ENCODE measurements at regions not wholly inside any gene's neighbourhood (a gene's known extent, or its start where the extent isn't known, plus 50 kb on each side); places are given as distances from the start of the nearest gene placed in this dataset.
A peak's percentile ranks its signal among the peaks of the same experiment; 100 is the strongest.
"Not testable (repeated sequence)": the region's sequence is repeated elsewhere in the genome, so short reads cannot be mapped to it uniquely, and the experiment has no call there.

GRCh38 chr9:90175257-90175656, 467.4 kb downstream of the DIRAS2 start:
- no peaks in the 10 kb centered on the region for H3K27me3 ChIP-seq (ENCODE audit: low read depth)
- peaks cover 4% of the 10 kb centered on the region for H3K9me3 ChIP-seq
- TF ChIP-seq, protein P1, sequence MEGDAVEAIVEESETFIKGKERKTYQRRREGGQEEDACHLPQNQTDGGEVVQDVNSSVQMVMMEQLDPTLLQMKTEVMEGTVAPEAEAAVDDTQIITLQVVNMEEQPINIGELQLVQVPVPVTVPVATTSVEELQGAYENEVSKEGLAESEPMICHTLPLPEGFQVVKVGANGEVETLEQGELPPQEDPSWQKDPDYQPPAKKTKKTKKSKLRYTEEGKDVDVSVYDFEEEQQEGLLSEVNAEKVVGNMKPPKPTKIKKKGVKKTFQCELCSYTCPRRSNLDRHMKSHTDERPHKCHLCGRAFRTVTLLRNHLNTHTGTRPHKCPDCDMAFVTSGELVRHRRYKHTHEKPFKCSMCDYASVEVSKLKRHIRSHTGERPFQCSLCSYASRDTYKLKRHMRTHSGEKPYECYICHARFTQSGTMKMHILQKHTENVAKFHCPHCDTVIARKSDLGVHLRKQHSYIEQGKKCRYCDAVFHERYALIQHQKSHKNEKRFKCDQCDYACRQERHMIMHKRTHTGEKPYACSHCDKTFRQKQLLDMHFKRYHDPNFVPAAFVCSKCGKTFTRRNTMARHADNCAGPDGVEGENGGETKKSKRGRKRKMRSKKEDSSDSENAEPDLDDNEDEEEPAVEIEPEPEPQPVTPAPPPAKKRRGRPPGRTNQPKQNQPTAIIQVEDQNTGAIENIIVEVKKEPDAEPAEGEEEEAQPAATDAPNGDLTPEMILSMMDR (IDR thresholded peaks at IDR 0.05): no peak
- no peak overlapping the region for H3K27ac ChIP-seq
- intact Hi-C loops (cut with DNase I): no loop called here
- H3K4me1 ChIP-seq: no peaks in the 10 kb centered on the region
- no peak overlapping the region for H3K4me3 ChIP-seq
- ATAC-seq (no peak), DNase-seq (no peak)
- no peaks in the 10 kb centered on the region for H3K36me3 ChIP-seq

DNA sequence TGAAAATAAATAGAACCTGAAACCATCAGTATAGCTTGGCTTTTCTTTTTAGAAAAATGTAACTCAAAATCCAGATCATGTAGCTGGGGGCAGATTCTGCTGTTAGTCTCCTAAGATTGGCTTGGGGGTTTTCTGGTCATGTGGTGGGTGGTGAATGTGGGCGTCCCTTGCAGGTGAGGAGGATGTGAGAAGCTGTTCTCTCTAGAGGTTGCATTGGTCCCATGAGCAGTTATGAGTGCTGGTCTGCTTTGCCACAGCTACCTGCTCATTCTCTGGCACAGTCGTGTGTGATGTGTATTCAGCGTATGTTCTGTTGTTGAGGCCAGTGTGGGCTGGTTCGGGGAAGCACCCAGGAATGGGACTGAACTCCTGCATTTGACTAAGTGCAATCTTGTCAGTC, 466.8 kb downstream of the DIRAS2 start:
- Histone ChIP-seq H3K27ac (no peak overlapping the region), H3K36me3 (no peaks in the 10 kb centered on the region), H3K9me3 (peaks cover 2% of the 10 kb centered on the region), H3K4me1 (no peaks in the 10 kb centered on the region), H3K27me3 (ENCODE audit: low read depth) (no peaks in the 10 kb centered on the region), H3K4me3 (no peak overlapping the region)
- TF ChIP-seq, protein P1 (IDR thresholded peaks at IDR 0.05): no peak
- intact Hi-C loops (cut with DNase I): no loop called here
- ATAC-seq (no peak), DNase-seq (no peak)

DNA sequence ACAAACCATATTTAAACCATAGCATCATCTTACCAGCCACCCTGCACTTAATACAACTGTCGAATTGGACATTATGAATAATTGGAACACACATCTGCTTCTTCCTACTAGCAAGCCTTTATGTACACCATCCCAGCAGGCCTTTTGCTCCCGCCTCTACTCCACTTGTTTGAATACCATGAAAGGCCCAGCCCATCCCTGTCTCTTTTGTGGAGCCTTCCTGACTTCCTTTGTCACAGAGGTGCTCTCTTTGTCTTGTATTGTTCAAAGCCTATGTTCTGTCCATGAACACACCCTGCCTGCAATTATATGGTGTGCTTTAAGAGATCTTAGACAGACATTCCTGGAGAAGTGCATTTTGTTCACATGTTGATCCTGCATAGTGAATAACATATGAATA, 465.7 kb downstream of the DIRAS2 start:
- H3K9me3 ChIP-seq: no peaks in the 10 kb centered on the region
- no peak overlapping the region for H3K4me3 ChIP-seq
- TF ChIP-seq, protein P1 (IDR thresholded peaks at IDR 0.05): no peak
- DNase-seq (no peak), ATAC-seq (no peak)
- no peaks in the 10 kb centered on the region for H3K36me3 ChIP-seq
- no peaks in the 10 kb centered on the region for H3K27me3 ChIP-seq (ENCODE audit: low read depth)
- no peak overlapping the region for H3K27ac ChIP-seq
- no peaks in the 10 kb centered on the region for H3K4me1 ChIP-seq
- intact Hi-C loops (cut with DNase I): no loop called here

- intact Hi-C loops (cut with DNase I): no loop called here
- no peaks in the 10 kb centered on the region for H3K4me1 ChIP-seq
- DNase-seq: no peak
- H3K36me3 ChIP-seq: no peaks in the 10 kb centered on the region
- no peaks in the 10 kb centered on the region for H3K27me3 ChIP-seq (ENCODE audit: low read depth)
- H3K9me3 ChIP-seq: no peaks in the 10 kb centered on the region
- H3K4me3 ChIP-seq: no peak overlapping the region
- no peak for ATAC-seq
- TF ChIP-seq, protein P1 (IDR thresholded peaks at IDR 0.05): no peak
- no peak overlapping the region for H3K27ac ChIP-seq
Observed at GRCh38 chr9:90180381-90180780, 462.2 kb downstream of the DIRAS2 start.

- intact Hi-C loops (cut with DNase I): no loop called here
- Histone ChIP-seq H3K9me3 (no peaks in the 10 kb centered on the region), H3K27me3 (ENCODE audit: low read depth) (peaks cover 4% of the 10 kb centered on the region), H3K36me3 (no peaks in the 10 kb centered on the region), H3K4me3 (no peak overlapping the region), H3K4me1 (no peaks in the 10 kb centered on the region), H3K27ac (no peak overlapping the region)
- ATAC-seq (no peak), DNase-seq (no peak)
- TF ChIP-seq, protein P1 (IDR thresholded peaks at IDR 0.05): no peak
Observed at GRCh38 chr9:90188656-90189055, 454.0 kb downstream of the DIRAS2 start.

GRCh38 chr9:90189306-90189705, 453.3 kb downstream of the DIRAS2 start:
- no peak for DNase-seq
- H3K4me1 ChIP-seq: no peaks in the 10 kb centered on the region
- TF ChIP-seq, protein P1 (IDR thresholded peaks at IDR 0.05): no peak
- H3K4me3 ChIP-seq: no peak overlapping the region
- H3K27me3 ChIP-seq (ENCODE audit: low read depth): peaks cover 4% of the 10 kb centered on the region
- ATAC-seq: peak in 1 of 2 donors; percentile 56
- intact Hi-C loops (cut with DNase I): no loop called here
- H3K36me3 ChIP-seq: no peaks in the 10 kb centered on the region
- no peaks in the 10 kb centered on the region for H3K9me3 ChIP-seq
- H3K27ac ChIP-seq: no peak overlapping the region

- H3K4me3 ChIP-seq; H3K9me3 ChIP-seq; H3K36me3 ChIP-seq; ATAC-seq; intact Hi-C loops (cut with DNase I); H3K27me3 ChIP-seq (ENCODE audit: low read depth); H3K27ac ChIP-seq; H3K4me1 ChIP-seq: not testable (repeated sequence)
- DNase-seq: peak; percentile 65
Observed at GRCh38 chr9:90192465-90192864, 450.2 kb downstream of the DIRAS2 start.

All from lower lobe of right lung (tissue), 2 donors.